ENCODE measurements at regions not wholly inside any gene's neighbourhood (a gene's known extent, or its start where the extent isn't known, plus 50 kb on each side); places are given as distances from the start of the nearest gene placed in this dataset.
"Not testable (repeated sequence)": the region's sequence is repeated elsewhere in the genome, so short reads cannot be mapped to it uniquely, and the experiment has no call there.

DNA sequence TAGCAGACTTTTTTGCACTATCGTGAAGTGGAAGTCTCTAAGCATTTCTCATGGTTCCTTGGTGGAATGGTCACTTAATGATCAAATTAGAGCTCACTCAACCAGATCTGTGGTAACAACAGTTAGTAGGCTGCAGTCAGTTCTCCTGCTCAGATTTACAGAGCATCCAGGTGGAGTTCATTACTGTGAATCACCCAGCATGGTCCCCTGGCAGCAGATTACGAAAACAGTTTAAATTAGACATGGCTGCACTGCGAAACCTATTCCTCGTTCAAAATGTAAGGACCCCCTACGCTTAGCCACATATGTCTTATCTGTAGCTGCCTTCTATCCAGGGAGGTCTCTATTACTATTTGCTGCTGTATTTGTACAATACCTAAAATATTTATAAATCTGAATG is 823.6 kb upstream of the ARRDC3 start:
- Histone ChIP-seq H2AFZ (ENCODE audit: control insufficient read depth, low read depth, low read length) (no peak overlapping the region), H3K27ac (ENCODE audit: control insufficient read depth, insufficient read depth) (no peak overlapping the region), H3K79me2 (ENCODE audit: control insufficient read depth, insufficient read depth, low read length) (no peaks in the 10 kb centered on the region), H3K4me2 (ENCODE audit: control insufficient read depth, insufficient read depth) (no peak overlapping the region), H3K4me1 (ENCODE audit: control insufficient read depth, insufficient read depth, low read length) (no peaks in the 10 kb centered on the region), H3K9me3 (replicated peaks; ENCODE audit: control insufficient read depth, insufficient read depth, low read length) (no peaks in the 10 kb centered on the region), H3K4me3 (no peak overlapping the region), H4K20me1 (ENCODE audit: control insufficient read depth, insufficient read depth) (no peaks in the 10 kb centered on the region), H3K36me3 (ENCODE audit: control insufficient read depth in 2 of 2, insufficient read depth in 2 of 2, low read length in 1 of 2) (no peaks in the 10 kb centered on the region), H3K27me3 (replicated peaks in 1 of 2; ENCODE audit: control insufficient read depth in 2 of 2, insufficient read depth in 2 of 2, low read length in 1 of 2) (no peaks in the 10 kb centered on the region), H3K9ac (ENCODE audit: control insufficient read depth, insufficient read depth, low read length) (no peak overlapping the region)
- DNase-seq (ENCODE audit: low read depth, low spot score) (no peak), FAIRE-seq (no peak), ATAC-seq (no peak)
- CTCF ChIA-PET: no interaction called here
- POLR2A ChIA-PET: no interaction called here
- RAD21 ChIA-PET (ENCODE audit: unreplicated experiment): no interaction called here
- in situ Hi-C loops (cut with MboI): no loop called here
- TF ChIP-seq DPF2 (IDR thresholded peaks at IDR 0.05) (no peak), BHLHE40 (IDR thresholded peaks at IDR 0.05; ENCODE audit: borderline replicate concordance in 1 of 2, low read depth in 2 of 2, low read length in 1 of 2) (no peak), CBX3 (IDR thresholded peaks at IDR 0.05; ENCODE audit: borderline replicate concordance, low read depth) (no peak), YBX1 (IDR thresholded peaks at IDR 0.05) (no peak), SREBF2 (IDR thresholded peaks at IDR 0.05; ENCODE audit: low read length) (no peak)
- TF ChIP-seq, protein P1, sequence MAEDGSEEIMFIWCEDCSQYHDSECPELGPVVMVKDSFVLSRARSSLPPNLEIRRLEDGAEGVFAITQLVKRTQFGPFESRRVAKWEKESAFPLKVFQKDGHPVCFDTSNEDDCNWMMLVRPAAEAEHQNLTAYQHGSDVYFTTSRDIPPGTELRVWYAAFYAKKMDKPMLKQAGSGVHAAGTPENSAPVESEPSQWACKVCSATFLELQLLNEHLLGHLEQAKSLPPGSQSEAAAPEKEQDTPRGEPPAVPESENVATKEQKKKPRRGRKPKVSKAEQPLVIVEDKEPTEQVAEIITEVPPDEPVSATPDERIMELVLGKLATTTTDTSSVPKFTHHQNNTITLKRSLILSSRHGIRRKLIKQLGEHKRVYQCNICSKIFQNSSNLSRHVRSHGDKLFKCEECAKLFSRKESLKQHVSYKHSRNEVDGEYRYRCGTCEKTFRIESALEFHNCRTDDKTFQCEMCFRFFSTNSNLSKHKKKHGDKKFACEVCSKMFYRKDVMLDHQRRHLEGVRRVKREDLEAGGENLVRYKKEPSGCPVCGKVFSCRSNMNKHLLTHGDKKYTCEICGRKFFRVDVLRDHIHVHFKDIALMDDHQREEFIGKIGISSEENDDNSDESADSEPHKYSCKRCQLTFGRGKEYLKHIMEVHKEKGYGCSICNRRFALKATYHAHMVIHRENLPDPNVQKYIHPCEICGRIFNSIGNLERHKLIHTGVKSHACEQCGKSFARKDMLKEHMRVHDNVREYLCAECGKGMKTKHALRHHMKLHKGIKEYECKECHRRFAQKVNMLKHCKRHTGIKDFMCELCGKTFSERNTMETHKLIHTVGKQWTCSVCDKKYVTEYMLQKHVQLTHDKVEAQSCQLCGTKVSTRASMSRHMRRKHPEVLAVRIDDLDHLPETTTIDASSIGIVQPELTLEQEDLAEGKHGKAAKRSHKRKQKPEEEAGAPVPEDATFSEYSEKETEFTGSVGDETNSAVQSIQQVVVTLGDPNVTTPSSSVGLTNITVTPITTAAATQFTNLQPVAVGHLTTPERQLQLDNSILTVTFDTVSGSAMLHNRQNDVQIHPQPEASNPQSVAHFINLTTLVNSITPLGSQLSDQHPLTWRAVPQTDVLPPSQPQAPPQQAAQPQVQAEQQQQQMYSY (CRISPR knock-in tag; IDR thresholded peaks at IDR 0.05): no peak
- 35% methylated on average over 5 of the region's 5 CpGs for WGBS (ENCODE audit: insufficient coverage, insufficient replicate concordance, low lambda C conversion rate, missing lambda C conversion rate)
- intact Hi-C loops (cut with micrococcal nuclease; ENCODE audit: unreplicated experiment): no loop called here
- BruUV-seq (replicated peaks): no TSS peak
- SMC1A ChIA-PET (ENCODE audit: uncharacterized antibody, unreplicated experiment): no interaction called here

DNA sequence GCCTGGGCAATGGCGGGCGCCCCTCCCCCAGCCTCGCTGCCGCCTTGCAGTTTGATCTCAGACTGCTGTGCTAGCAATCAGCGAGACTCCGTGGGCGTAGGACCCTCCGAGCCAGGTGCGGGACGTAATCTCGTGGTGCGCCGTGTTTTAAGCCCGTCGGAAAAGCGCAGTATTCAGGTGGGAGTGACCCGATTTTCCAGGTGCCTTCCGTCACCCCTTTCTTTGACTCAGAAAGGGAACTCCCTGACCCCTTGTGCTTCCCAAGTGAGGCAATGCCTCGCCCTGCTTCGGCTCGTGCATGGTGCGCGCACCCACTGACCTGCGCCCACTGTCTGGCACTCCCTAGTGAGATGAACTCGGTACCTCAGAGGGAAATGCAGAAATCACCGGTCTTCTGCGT is 815.9 kb upstream of the ARRDC3 start:
- SMC1A ChIA-PET (ENCODE audit: uncharacterized antibody, unreplicated experiment); H3K27me3 ChIP-seq (replicated peaks in 1 of 2; ENCODE audit: control insufficient read depth in 2 of 2, insufficient read depth in 2 of 2, low read length in 1 of 2); ATAC-seq; intact Hi-C loops (cut with micrococcal nuclease; ENCODE audit: unreplicated experiment); DNase-seq (ENCODE audit: low read depth, low spot score); H3K36me3 ChIP-seq (ENCODE audit: control insufficient read depth in 2 of 2, insufficient read depth in 2 of 2, low read length in 1 of 2); H3K27ac ChIP-seq (ENCODE audit: control insufficient read depth, insufficient read depth); H2AFZ ChIP-seq (ENCODE audit: control insufficient read depth, low read depth, low read length); CTCF ChIA-PET; H3K9ac ChIP-seq (ENCODE audit: control insufficient read depth, insufficient read depth, low read length); H3K79me2 ChIP-seq (ENCODE audit: control insufficient read depth, insufficient read depth, low read length); BruUV-seq (replicated peaks); FAIRE-seq; H3K4me3 ChIP-seq; H3K4me1 ChIP-seq (ENCODE audit: control insufficient read depth, insufficient read depth, low read length); H3K4me2 ChIP-seq (ENCODE audit: control insufficient read depth, insufficient read depth); in situ Hi-C loops (cut with MboI); H4K20me1 ChIP-seq (ENCODE audit: control insufficient read depth, insufficient read depth); POLR2A ChIA-PET; H3K9me3 ChIP-seq (replicated peaks; ENCODE audit: control insufficient read depth, insufficient read depth, low read length); RAD21 ChIA-PET (ENCODE audit: unreplicated experiment): not testable (repeated sequence)
- WGBS (ENCODE audit: insufficient coverage, insufficient replicate concordance, low lambda C conversion rate, missing lambda C conversion rate): 86% methylated on average over 8 of the region's 27 CpGs

Data from GM12878 (cell line).